Testis (tissue), 2 donors: ENCODE measurements at regions not wholly inside any gene's neighbourhood (a gene's known extent, or its start where the extent isn't known, plus 50 kb on each side); places are given as distances from the start of the nearest gene placed in this dataset.

Experiments used
- POLR2A ChIP-seq: fragments of 450-650 bp; IDR thresholded peaks from one replicate; pipeline ENCODE4 v1.6.1; 2017; ENCODE audit warnings: antibody characterized with exemption, mild to moderate bottlenecking, moderate library complexity
- TF ChIP-seq, protein P1 (sequence below), 3 experiments: fragments of 450-650 bp in 2 of 3; fragments of 200-600 bp in 1 of 3; sonication (generic) in 1 of 3; IDR thresholded peaks; one replicate each; pipeline ENCODE4 v1.5.1; 2016 to 2019; ENCODE audit warnings: antibody characterized with exemption in 3 of 3, mild to moderate bottlenecking in 2 of 3, moderate library complexity in 1 of 3

DNA sequence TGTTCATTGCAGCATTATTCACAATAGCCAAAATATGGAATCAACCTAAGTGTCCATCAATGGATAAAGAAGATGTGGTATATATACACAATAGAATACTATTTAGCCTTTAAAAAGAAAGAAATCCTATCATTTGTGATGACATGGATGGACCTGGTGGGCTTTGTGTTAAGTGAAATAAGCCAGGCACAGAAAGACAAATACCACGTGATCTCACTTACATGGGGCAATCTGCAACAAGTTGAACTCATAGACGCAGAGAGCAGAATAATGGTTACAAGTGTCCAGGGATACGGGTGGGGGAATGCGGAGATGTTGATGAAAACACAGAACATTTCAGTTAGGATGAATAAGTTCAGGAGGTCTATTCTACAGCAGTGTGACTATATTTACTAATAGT is 66.4 kb upstream of the ALDH1B1 start:
- TF ChIP-seq, protein P1, sequence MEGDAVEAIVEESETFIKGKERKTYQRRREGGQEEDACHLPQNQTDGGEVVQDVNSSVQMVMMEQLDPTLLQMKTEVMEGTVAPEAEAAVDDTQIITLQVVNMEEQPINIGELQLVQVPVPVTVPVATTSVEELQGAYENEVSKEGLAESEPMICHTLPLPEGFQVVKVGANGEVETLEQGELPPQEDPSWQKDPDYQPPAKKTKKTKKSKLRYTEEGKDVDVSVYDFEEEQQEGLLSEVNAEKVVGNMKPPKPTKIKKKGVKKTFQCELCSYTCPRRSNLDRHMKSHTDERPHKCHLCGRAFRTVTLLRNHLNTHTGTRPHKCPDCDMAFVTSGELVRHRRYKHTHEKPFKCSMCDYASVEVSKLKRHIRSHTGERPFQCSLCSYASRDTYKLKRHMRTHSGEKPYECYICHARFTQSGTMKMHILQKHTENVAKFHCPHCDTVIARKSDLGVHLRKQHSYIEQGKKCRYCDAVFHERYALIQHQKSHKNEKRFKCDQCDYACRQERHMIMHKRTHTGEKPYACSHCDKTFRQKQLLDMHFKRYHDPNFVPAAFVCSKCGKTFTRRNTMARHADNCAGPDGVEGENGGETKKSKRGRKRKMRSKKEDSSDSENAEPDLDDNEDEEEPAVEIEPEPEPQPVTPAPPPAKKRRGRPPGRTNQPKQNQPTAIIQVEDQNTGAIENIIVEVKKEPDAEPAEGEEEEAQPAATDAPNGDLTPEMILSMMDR (IDR thresholded peaks at IDR 0.05): no peak
- no peak for TF ChIP-seq POLR2A
